SK-N-SH treated with all-trans-retinoic acid at 6 μM for 48 hours (cell line): ENCODE measurements at regions not wholly inside any gene's neighbourhood (a gene's known extent, or its start where the extent isn't known, plus 50 kb on each side); places are given as distances from the start of the nearest gene placed in this dataset.

Experiments
- ATAC-seq: fragments of 200-7000 bp; cut with Tn5 transposase; 3 replicates; pipeline ENCODE4 v1.9.1; 2020; ENCODE audit warnings: mild to moderate bottlenecking, moderate library complexity
- ARNTL ChIP-seq: fragments of 450-650 bp; formaldehyde crosslinking; IDR thresholded peaks from 2 replicates; pipeline ENCODE4 v1.5.0; 2020; ENCODE audit warnings: low read depth, mild to moderate bottlenecking, moderate library complexity, borderline replicate concordance
- CREB5 ChIP-seq: fragments of 250-450 bp; sonication (Bioruptor Pico); IDR thresholded peaks from 2 replicates; pipeline ENCODE4 v1.5.1; 2020; ENCODE audit warnings: low read depth, mild to moderate bottlenecking, moderate library complexity
- CSDC2 ChIP-seq: fragments of 250-450 bp; sonication (Bioruptor Pico); IDR thresholded peaks from 2 replicates; pipeline ENCODE4 v1.5.0; 2020; ENCODE audit warnings: mild to moderate bottlenecking, moderate library complexity
- CSRNP3 ChIP-seq: fragments of 250-450 bp; sonication (Bioruptor Pico); IDR thresholded peaks from 2 replicates; pipeline ENCODE4 v1.5.1; 2021; ENCODE audit warnings: mild to moderate bottlenecking, moderate library complexity
- ESRRG ChIP-seq: fragments of 250-450 bp; sonication (Bioruptor Pico); IDR thresholded peaks from 2 replicates; pipeline ENCODE4 v1.6.1; 2021; ENCODE audit warnings: mild to moderate bottlenecking
- GLIS3 ChIP-seq: fragments of 250-450 bp; sonication (Bioruptor Pico); IDR thresholded peaks from 2 replicates; pipeline ENCODE4 v1.5.0; 2020; ENCODE audit warnings: mild to moderate bottlenecking, moderate library complexity
- ISL1 ChIP-seq: fragments of 250-450 bp; sonication (Bioruptor Pico); IDR thresholded peaks from 2 replicates; pipeline ENCODE4 v2.1.2; 2022; ENCODE audit warnings: mild to moderate bottlenecking, moderate library complexity
- OSR1 ChIP-seq: fragments of 250-450 bp; sonication (Bioruptor Pico); IDR thresholded peaks from 2 replicates; pipeline ENCODE4 v1.8.0; 2022; ENCODE audit warnings: moderate library complexity, mild to moderate bottlenecking, inconsistent platforms
- PATZ1 ChIP-seq: fragments of 250-450 bp; sonication (Bioruptor Pico); IDR thresholded peaks from 2 replicates; pipeline ENCODE4 v1.8.0; 2020; ENCODE audit warnings: mild to moderate bottlenecking, moderate library complexity, borderline replicate concordance
- POU6F1 ChIP-seq: fragments of 250-450 bp; sonication (Bioruptor Pico); IDR thresholded peaks from 2 replicates; pipeline ENCODE4 v1.8.0; 2021; ENCODE audit warnings: low read depth, mild to moderate bottlenecking, moderate library complexity, borderline replicate concordance
- PPARA ChIP-seq: fragments of 250-450 bp; sonication (Bioruptor Pico); IDR thresholded peaks from 2 replicates; pipeline ENCODE4 v1.5.0; 2020; ENCODE audit warnings: mild to moderate bottlenecking, borderline replicate concordance
- RARB ChIP-seq: fragments of 250-450 bp; sonication (Bioruptor Pico); IDR thresholded peaks from 2 replicates; pipeline ENCODE4 v1.8.0; 2021; ENCODE audit warnings: mild to moderate bottlenecking, moderate library complexity
- SNAI2 ChIP-seq: fragments of 250-450 bp; sonication (Bioruptor Pico); IDR thresholded peaks from 2 replicates; pipeline ENCODE4 v1.5.0; 2020; ENCODE audit warnings: mild to moderate bottlenecking, moderate library complexity
- TCF4 ChIP-seq: fragments of 250-450 bp; sonication (Bioruptor Pico); IDR thresholded peaks from 2 replicates; pipeline ENCODE4 v1.8.0; 2021; ENCODE audit warnings: mild to moderate bottlenecking, moderate library complexity, borderline replicate concordance
- TOX ChIP-seq: fragments of 250-450 bp; sonication (Bioruptor Pico); IDR thresholded peaks from 2 replicates; pipeline ENCODE4 v1.8.0; 2021; ENCODE audit warnings: mild to moderate bottlenecking, moderate library complexity, borderline replicate concordance
- TSHZ2 ChIP-seq: fragments of 250-450 bp; sonication (Bioruptor Pico); IDR thresholded peaks from 2 replicates; pipeline ENCODE4 v1.5.0; 2020; ENCODE audit warnings: mild to moderate bottlenecking, moderate library complexity
- ZC3H10 ChIP-seq: fragments of 250-450 bp; sonication (Bioruptor Pico); IDR thresholded peaks from 2 replicates; pipeline ENCODE4 v1.5.1; 2021; ENCODE audit warnings: mild to moderate bottlenecking, moderate library complexity
- ZFP3 ChIP-seq: fragments of 250-450 bp; sonication (Bioruptor Pico); IDR thresholded peaks from 2 replicates; pipeline ENCODE4 v1.5.0; 2020; ENCODE audit warnings: mild to moderate bottlenecking, moderate library complexity
- ZFP30 ChIP-seq: fragments of 450-650 bp; formaldehyde crosslinking; IDR thresholded peaks from 2 replicates; pipeline ENCODE4 v1.5.0; 2022; ENCODE audit warnings: mild to moderate bottlenecking, moderate library complexity
- ZNF565 ChIP-seq: fragments of 450-650 bp; formaldehyde crosslinking; conservative IDR thresholded peaks from 2 replicates; pipeline ENCODE4 v1.5.0; 2020; ENCODE audit warnings: low read depth, mild to moderate bottlenecking, moderate library complexity
- ZNF70 ChIP-seq: fragments of 450-650 bp; formaldehyde crosslinking; IDR thresholded peaks from 2 replicates; pipeline ENCODE4 v1.5.0; 2020; ENCODE audit warnings: mild to moderate bottlenecking, moderate library complexity
- ZNF8 ChIP-seq: fragments of 450-650 bp; formaldehyde crosslinking; IDR thresholded peaks from 2 replicates; pipeline ENCODE4 v1.5.0; 2020; ENCODE audit warnings: mild to moderate bottlenecking, moderate library complexity

GRCh38 chr15:86016750-86017149 lies 62.9 kb upstream of the AGBL1 start:
- no peak; the same call in 2 of the 3 replicates for ATAC-seq
- no peak for TF ChIP-seq PATZ1 (CRISPR knock-in tag)
- TF ChIP-seq POU6F1 (CRISPR knock-in tag): no peak
- TF ChIP-seq ZNF8 (CRISPR knock-in tag): no peak
- no peak for TF ChIP-seq OSR1 (CRISPR knock-in tag)
- TF ChIP-seq ZNF565 (CRISPR knock-in tag): no peak
- TF ChIP-seq ZFP30: no peak
- TF ChIP-seq CREB5 (CRISPR knock-in tag): no peak
- TF ChIP-seq ESRRG (CRISPR knock-in tag): no peak
- TF ChIP-seq TOX (CRISPR knock-in tag): no peak
- TF ChIP-seq ARNTL: no peak
- no peak for TF ChIP-seq CSRNP3 (CRISPR knock-in tag)
- TF ChIP-seq TCF4: no peak
- TF ChIP-seq PPARA (CRISPR knock-in tag): no peak
- no peak for TF ChIP-seq SNAI2 (CRISPR knock-in tag)
- TF ChIP-seq ZNF70 (CRISPR knock-in tag): no peak
- no peak for TF ChIP-seq ZFP3
- no peak for TF ChIP-seq TSHZ2
- no peak for TF ChIP-seq ISL1 (CRISPR knock-in tag)
- TF ChIP-seq RARB: no peak
- TF ChIP-seq CSDC2: no peak

GRCh38 chr15:86018679-86019078 lies 61.0 kb upstream of the AGBL1 start:
- TF ChIP-seq ARNTL: no peak
- TF ChIP-seq TCF4: no peak
- no peak for TF ChIP-seq TSHZ2
- TF ChIP-seq ESRRG (CRISPR knock-in tag): no peak
- TF ChIP-seq ZC3H10 (CRISPR knock-in tag): no peak
- TF ChIP-seq ZNF8 (CRISPR knock-in tag): no peak
- TF ChIP-seq SNAI2 (CRISPR knock-in tag): no peak
- no peak for TF ChIP-seq ZFP3
- TF ChIP-seq ZFP30: no peak
- TF ChIP-seq OSR1 (CRISPR knock-in tag): no peak
- TF ChIP-seq ISL1 (CRISPR knock-in tag): no peak
- TF ChIP-seq CSRNP3 (CRISPR knock-in tag): no peak
- TF ChIP-seq GLIS3 (CRISPR knock-in tag): no peak
- no peak for ATAC-seq
